ENCODE measurements at regions not wholly inside any gene's neighbourhood (a gene's known extent, or its start where the extent isn't known, plus 50 kb on each side); places are given as distances from the start of the nearest gene placed in this dataset.

DNA sequence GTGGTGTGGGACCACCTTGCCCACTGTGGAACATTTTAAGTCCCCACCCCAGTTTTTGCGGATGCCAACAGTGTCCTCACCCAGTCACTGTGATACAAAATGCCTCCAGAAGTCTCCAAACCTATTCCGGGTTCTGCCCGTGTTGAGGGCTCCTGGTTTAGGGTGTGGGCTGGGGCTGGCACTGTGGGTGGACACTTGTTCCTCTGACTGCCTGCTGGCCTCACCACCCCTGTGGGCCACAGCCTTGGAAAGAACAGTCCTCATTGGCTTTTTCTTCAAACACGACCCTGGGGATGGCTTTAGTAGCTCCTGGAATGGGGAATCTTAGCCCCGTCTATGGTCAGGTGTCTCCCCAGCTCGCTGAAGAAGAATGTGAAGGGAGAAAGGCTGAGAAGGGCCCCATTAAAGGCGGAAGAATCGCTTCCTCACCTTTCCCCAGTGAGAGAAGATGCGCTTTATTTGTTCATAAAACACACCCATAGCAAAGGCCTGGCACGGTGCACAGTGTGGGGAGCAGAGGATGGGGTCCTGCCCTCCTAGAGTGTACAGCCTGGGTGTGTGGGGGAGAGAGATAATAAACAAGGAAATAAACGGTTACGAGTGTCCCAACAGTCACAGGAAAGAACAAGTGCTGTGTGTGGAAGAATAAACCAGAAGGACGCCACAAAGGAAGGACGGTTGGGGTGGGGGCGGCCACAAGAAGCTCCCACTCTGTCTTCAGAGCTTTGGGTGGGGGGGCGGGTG is 56.3 kb upstream of the SLC22A11 start:
- H3K4me3 ChIP-seq (ENCODE audit: low read length, poor library complexity, severe bottlenecking), result peak overlapping the region; percentile 69
- H3K9me2 ChIP-seq (replicated peaks; ENCODE audit: low read depth, low read length), result no peaks in the 10 kb centered on the region
- H2AFZ ChIP-seq (ENCODE audit: low read length), result no peak overlapping the region
- TF ChIP-seq, protein P1, sequence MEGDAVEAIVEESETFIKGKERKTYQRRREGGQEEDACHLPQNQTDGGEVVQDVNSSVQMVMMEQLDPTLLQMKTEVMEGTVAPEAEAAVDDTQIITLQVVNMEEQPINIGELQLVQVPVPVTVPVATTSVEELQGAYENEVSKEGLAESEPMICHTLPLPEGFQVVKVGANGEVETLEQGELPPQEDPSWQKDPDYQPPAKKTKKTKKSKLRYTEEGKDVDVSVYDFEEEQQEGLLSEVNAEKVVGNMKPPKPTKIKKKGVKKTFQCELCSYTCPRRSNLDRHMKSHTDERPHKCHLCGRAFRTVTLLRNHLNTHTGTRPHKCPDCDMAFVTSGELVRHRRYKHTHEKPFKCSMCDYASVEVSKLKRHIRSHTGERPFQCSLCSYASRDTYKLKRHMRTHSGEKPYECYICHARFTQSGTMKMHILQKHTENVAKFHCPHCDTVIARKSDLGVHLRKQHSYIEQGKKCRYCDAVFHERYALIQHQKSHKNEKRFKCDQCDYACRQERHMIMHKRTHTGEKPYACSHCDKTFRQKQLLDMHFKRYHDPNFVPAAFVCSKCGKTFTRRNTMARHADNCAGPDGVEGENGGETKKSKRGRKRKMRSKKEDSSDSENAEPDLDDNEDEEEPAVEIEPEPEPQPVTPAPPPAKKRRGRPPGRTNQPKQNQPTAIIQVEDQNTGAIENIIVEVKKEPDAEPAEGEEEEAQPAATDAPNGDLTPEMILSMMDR (conservative IDR thresholded peaks at IDR 0.05; ENCODE audit: low read length), result no peak
- no peak for TF ChIP-seq EZH2phosphoT487 (IDR thresholded peaks at IDR 0.05; ENCODE audit: borderline replicate concordance)
- peaks cover 61% of the 10 kb centered on the region for H3K4me1 ChIP-seq (ENCODE audit: insufficient read depth, low read length, poor library complexity, severe bottlenecking)
- no peaks in the 10 kb centered on the region for H3K36me3 ChIP-seq (ENCODE audit: insufficient read depth, low read length)
- peak overlapping the region; percentile 91 for H3K9ac ChIP-seq (ENCODE audit: low read depth, low read length, poor library complexity, severe bottlenecking)
- H3K79me2 ChIP-seq (ENCODE audit: insufficient read depth, low read length), result peaks cover 11% of the 10 kb centered on the region; the same call in 1 of the 2 replicates
- no peaks in the 10 kb centered on the region for H4K20me1 ChIP-seq (ENCODE audit: insufficient read depth, low read length, poor library complexity, severe bottlenecking)
- peaks cover 5% of the 10 kb centered on the region; the same call in 1 of the 2 replicates for H3K9me3 ChIP-seq (ENCODE audit: insufficient read depth, low read depth, low read length)
- H3K4me2 ChIP-seq (ENCODE audit: low read depth, low read length, poor library complexity, severe bottlenecking), result peak overlapping the region; percentile 84
- peaks cover 14% of the 10 kb centered on the region for H3F3A ChIP-seq (ENCODE audit: low read depth)
- H3K27me3 ChIP-seq (ENCODE audit: insufficient read depth, low read length, poor library complexity, severe bottlenecking), result no peaks in the 10 kb centered on the region

DNA sequence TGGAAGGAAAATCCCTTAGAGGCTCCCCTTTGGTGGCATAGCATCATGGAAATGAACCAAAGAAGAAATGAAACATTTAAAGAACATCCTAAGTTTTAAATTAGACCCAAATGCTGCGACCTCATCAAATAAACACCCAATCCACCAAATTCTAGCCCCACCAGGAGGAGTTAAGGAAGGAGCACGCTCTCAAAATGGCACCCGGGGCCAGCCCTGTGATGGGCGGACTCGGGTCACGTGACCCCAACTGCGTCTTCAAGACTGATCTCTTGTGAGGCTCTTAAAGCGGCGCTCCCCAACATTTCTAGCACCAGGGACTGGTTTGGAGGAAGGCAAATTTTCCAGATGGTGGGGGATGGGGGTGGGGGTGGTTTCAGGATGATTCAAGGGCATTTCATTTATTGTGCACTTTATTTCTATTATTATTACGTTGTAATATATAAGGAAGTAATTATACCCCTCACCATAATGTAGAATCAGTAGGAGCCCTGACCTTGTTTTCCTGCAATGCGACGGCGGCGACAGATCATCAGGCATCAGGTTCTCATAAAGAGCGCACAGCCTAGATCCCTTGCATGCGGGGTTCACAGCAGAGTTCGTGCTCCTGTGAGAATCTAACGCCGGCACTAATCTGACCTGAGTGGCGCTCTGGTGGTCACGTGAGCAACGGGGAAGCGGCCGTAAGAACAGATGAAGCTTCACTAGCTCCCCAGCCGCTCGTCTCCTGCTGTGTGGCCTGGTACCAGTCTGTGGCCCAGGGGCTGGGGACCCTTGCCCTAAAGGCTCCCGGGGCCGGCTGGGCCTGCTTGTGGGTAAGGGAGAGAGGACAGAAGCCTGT is 55.3 kb upstream of the SLC22A11 start:
- peak overlapping the region; percentile 57 for H3K4me3 ChIP-seq (ENCODE audit: low read length, poor library complexity, severe bottlenecking)
- H3K4me2 ChIP-seq (ENCODE audit: low read depth, low read length, poor library complexity, severe bottlenecking), result peak overlapping the region; percentile 79
- peak overlapping the region; percentile 91 for H3K9ac ChIP-seq (ENCODE audit: low read depth, low read length, poor library complexity, severe bottlenecking)
- peaks cover 11% of the 10 kb centered on the region; the same call in 1 of the 2 replicates for H3K79me2 ChIP-seq (ENCODE audit: insufficient read depth, low read length)
- TF ChIP-seq EZH2phosphoT487 (IDR thresholded peaks at IDR 0.05; ENCODE audit: borderline replicate concordance), result no peak
- TF ChIP-seq, protein P1 (conservative IDR thresholded peaks at IDR 0.05; ENCODE audit: low read length), result no peak
- H3K9me2 ChIP-seq (replicated peaks; ENCODE audit: low read depth, low read length), result no peaks in the 10 kb centered on the region
- peaks cover 61% of the 10 kb centered on the region for H3K4me1 ChIP-seq (ENCODE audit: insufficient read depth, low read length, poor library complexity, severe bottlenecking)
- H3K9me3 ChIP-seq (ENCODE audit: insufficient read depth, low read depth, low read length), result peaks cover 12% of the 10 kb centered on the region; the same call in 1 of the 2 replicates
- H4K20me1 ChIP-seq (ENCODE audit: insufficient read depth, low read length, poor library complexity, severe bottlenecking), result no peaks in the 10 kb centered on the region
- H3K27me3 ChIP-seq (ENCODE audit: insufficient read depth, low read length, poor library complexity, severe bottlenecking), result no peaks in the 10 kb centered on the region
- H3F3A ChIP-seq (ENCODE audit: low read depth), result peaks cover 14% of the 10 kb centered on the region
- no peaks in the 10 kb centered on the region for H3K36me3 ChIP-seq (ENCODE audit: insufficient read depth, low read length)
- no peak overlapping the region for H2AFZ ChIP-seq (ENCODE audit: low read length)

DNA sequence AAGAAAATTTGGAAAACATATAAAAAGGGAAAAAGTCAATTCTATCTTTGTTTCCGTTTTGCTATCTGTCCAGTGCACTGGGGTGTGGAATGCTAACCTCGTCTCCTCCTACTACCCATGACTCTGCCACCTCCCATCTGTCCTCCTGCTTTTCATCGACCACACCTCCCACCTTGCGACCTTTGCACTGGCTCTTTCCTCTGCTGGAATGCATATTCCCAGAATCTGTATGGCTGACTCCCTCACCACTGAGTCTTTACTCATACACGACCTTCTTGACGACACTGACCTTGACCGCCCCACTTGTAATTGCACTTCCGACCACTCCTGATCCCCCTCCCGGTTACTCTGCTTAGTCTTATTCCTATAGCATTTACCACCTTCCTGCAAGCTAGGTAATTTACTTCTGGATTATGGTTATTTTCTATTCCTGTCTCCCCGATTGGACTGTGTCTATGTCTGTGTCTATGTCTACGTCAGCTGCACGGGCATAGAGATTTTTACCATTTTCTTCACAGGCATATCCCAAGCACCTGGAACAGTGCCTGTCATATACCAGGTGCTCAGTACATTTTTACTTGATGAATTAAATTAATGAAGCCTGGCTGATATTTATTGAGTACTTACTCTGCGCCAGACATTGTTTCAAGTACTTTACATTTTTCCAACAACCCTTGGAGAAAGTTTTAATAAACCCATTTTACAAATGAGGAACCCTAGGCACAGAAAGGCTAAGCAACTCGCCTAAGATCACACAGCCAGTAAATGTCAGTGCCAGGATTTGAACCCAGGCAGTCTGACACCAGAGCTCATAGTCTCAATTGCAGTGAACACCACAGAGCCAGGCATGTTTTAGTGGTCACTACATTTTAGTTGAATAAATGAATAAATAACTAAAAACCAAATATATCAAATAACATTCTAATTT is 54.0 kb upstream of the SLC22A11 start:
- Histone ChIP-seq H2AFZ (ENCODE audit: low read length) (no peak overlapping the region), H3K27me3 (ENCODE audit: insufficient read depth, low read length, poor library complexity, severe bottlenecking) (no peaks in the 10 kb centered on the region)
- TF ChIP-seq, protein P1 (conservative IDR thresholded peaks at IDR 0.05; ENCODE audit: low read length), result no peak
- TF ChIP-seq EZH2phosphoT487 (IDR thresholded peaks at IDR 0.05; ENCODE audit: borderline replicate concordance), result no peak

More for the DNA sequence above, 54.0 kb upstream of the SLC22A11 start:
- peaks cover 14% of the 10 kb centered on the region for H3F3A ChIP-seq (ENCODE audit: low read depth)
- H3K79me2 ChIP-seq (ENCODE audit: insufficient read depth, low read length), result peaks cover 11% of the 10 kb centered on the region; the same call in 1 of the 2 replicates
- no peaks in the 10 kb centered on the region; the same call in 1 of the 2 replicates for H3K36me3 ChIP-seq (ENCODE audit: insufficient read depth, low read length)
- H3K4me1 ChIP-seq (ENCODE audit: insufficient read depth, low read length, poor library complexity, severe bottlenecking), result peaks cover 71% of the 10 kb centered on the region
- peaks cover 15% of the 10 kb centered on the region; the same call in 1 of the 2 replicates for H3K9me3 ChIP-seq (ENCODE audit: insufficient read depth, low read depth, low read length)
- H4K20me1 ChIP-seq (ENCODE audit: insufficient read depth, low read length, poor library complexity, severe bottlenecking), result no peaks in the 10 kb centered on the region
- no peaks in the 10 kb centered on the region for H3K9me2 ChIP-seq (replicated peaks; ENCODE audit: low read depth, low read length)
- no peak overlapping the region for H3K4me2 ChIP-seq (ENCODE audit: low read depth, low read length, poor library complexity, severe bottlenecking)
- H3K9ac ChIP-seq (ENCODE audit: low read depth, low read length, poor library complexity, severe bottlenecking), result peak overlapping the region; percentile 91
- no peak overlapping the region for H3K4me3 ChIP-seq (ENCODE audit: low read length, poor library complexity, severe bottlenecking)
